ENCODE measurements at regions not wholly inside any gene's neighbourhood (a gene's known extent, or its start where the extent isn't known, plus 50 kb on each side); places are given as distances from the start of the nearest gene placed in this dataset.
A peak's percentile ranks its signal among the peaks of the same experiment; 100 is the strongest.

- Histone ChIP-seq H2AFZ (ENCODE audit: control insufficient read depth, low read length) (no peak overlapping the region), H3K4me2 (ENCODE audit: control insufficient read depth, extremely low read depth, insufficient read depth, low read depth, low read length) (peak overlapping the region; percentile 72), H3K4me3 (ENCODE audit: control insufficient read depth in 2 of 3, extremely low read depth in 1 of 3, insufficient read depth in 2 of 3, low read depth in 1 of 3, low read length in 3 of 3) (peak overlapping the region in 2 of 3 experiments; percentile 36 to 42)
Measured at GRCh38 chr9:21611891-21612290, 129.8 kb upstream of the IFNE start.

GRCh38 chr9:21615018-21615417 is 132.9 kb upstream of the IFNE start:
- Histone ChIP-seq H4K20me1 (ENCODE audit: control insufficient read depth, extremely low read depth, insufficient read depth, low read length) (no peaks in the 10 kb centered on the region), H3K9me1 (ENCODE audit: control insufficient read depth, extremely low read depth, insufficient read depth, low read length) (no peaks in the 10 kb centered on the region), H3K27ac (ENCODE audit: control insufficient read depth, insufficient read depth, low read length) (no peak overlapping the region), H3K36me3 (ENCODE audit: control insufficient read depth in 2 of 2, extremely low read depth in 1 of 2, insufficient read depth in 2 of 2, low read length in 2 of 2) (no peaks in the 10 kb centered on the region), H3K9ac (ENCODE audit: control insufficient read depth, extremely low read depth, insufficient read depth, low read length) (no peak overlapping the region), H3K27me3 (ENCODE audit: control insufficient read depth, extremely low read depth, insufficient read depth, low read length) (no peaks in the 10 kb centered on the region), H3K9me3 (ENCODE audit: control insufficient read depth, low read depth, low read length) (no peaks in the 10 kb centered on the region), H3K79me2 (ENCODE audit: control insufficient read depth, insufficient read depth, low read length) (no peaks in the 10 kb centered on the region), H3K4me3 (ENCODE audit: control insufficient read depth in 2 of 3, extremely low read depth in 1 of 3, insufficient read depth in 2 of 3, low read depth in 1 of 3, low read length in 3 of 3) (no peak overlapping the region), H3K4me1 (ENCODE audit: control insufficient read depth, extremely low read depth, insufficient read depth, low read length) (peaks cover 38% of the 10 kb centered on the region), H2AFZ (ENCODE audit: control insufficient read depth, low read length) (peak overlapping the region; percentile 67), H3K4me2 (ENCODE audit: control insufficient read depth, extremely low read depth, insufficient read depth, low read depth, low read length) (peak overlapping the region; percentile 33)
- TF ChIP-seq CTCF (optimal IDR thresholded peaks at IDR 0.05 in 1 of 3, IDR thresholded peaks at IDR 0.05 in 1 of 3, conservative IDR thresholded peaks at IDR 0.05 in 1 of 3; ENCODE audit: extremely low read depth in 1 of 3, insufficient read depth in 2 of 3, low read length in 3 of 3), result no peak
- no peak for TF ChIP-seq EZH2 (IDR thresholded peaks at IDR 0.05; ENCODE audit: low read length)
- FAIRE-seq (no peak), DNase-seq (ENCODE audit: low read depth, low spot score) (no peak)
- dilution Hi-C loops (cut with MboI; ENCODE audit: extremely low pct_ligation_motif_present, low sequenced_read_pairs), result no loop called here

More at GRCh38 chr9:21611891-21612290, 129.8 kb upstream of the IFNE start:
- Histone ChIP-seq H3K4me1 (ENCODE audit: control insufficient read depth, extremely low read depth, insufficient read depth, low read length) (peaks cover 38% of the 10 kb centered on the region), H3K36me3 (ENCODE audit: control insufficient read depth in 2 of 2, extremely low read depth in 1 of 2, insufficient read depth in 2 of 2, low read length in 2 of 2) (no peaks in the 10 kb centered on the region), H3K27ac (ENCODE audit: control insufficient read depth, insufficient read depth, low read length) (peak overlapping the region; percentile 42), H3K9ac (ENCODE audit: control insufficient read depth, extremely low read depth, insufficient read depth, low read length) (peak overlapping the region; percentile 28), H3K27me3 (ENCODE audit: control insufficient read depth, extremely low read depth, insufficient read depth, low read length) (no peaks in the 10 kb centered on the region), H3K79me2 (ENCODE audit: control insufficient read depth, insufficient read depth, low read length) (no peaks in the 10 kb centered on the region), H3K9me3 (ENCODE audit: control insufficient read depth, low read depth, low read length) (no peaks in the 10 kb centered on the region), H4K20me1 (ENCODE audit: control insufficient read depth, extremely low read depth, insufficient read depth, low read length) (no peaks in the 10 kb centered on the region), H3K9me1 (ENCODE audit: control insufficient read depth, extremely low read depth, insufficient read depth, low read length) (no peaks in the 10 kb centered on the region)
- peak; percentile 65 for DNase-seq (ENCODE audit: low read depth, low spot score)
- dilution Hi-C loops (cut with MboI; ENCODE audit: extremely low pct_ligation_motif_present, low sequenced_read_pairs), result no loop called here
- peak; percentile 97 for FAIRE-seq
- no peak for TF ChIP-seq CTCF (optimal IDR thresholded peaks at IDR 0.05 in 1 of 3, IDR thresholded peaks at IDR 0.05 in 1 of 3, conservative IDR thresholded peaks at IDR 0.05 in 1 of 3; ENCODE audit: extremely low read depth in 1 of 3, insufficient read depth in 2 of 3, low read length in 3 of 3)
- TF ChIP-seq EZH2 (IDR thresholded peaks at IDR 0.05; ENCODE audit: low read length), result no peak
